Heart left ventricle (tissue), 13 donors: ENCODE measurements at regions not wholly inside any gene's neighbourhood (a gene's known extent, or its start where the extent isn't known, plus 50 kb on each side); places are given as distances from the start of the nearest gene placed in this dataset.

Experiments used
- POLR2A ChIP-seq, 2 donors: fragments of 450-650 bp; IDR thresholded peaks; one replicate each; pipeline ENCODE4 v1.6.1; 2017; ENCODE audit warnings: antibody characterized with exemption in 2 of 2, mild to moderate bottlenecking in 2 of 2, moderate library complexity in 2 of 2
- TF ChIP-seq, protein P1 (sequence below), 12 donors: fragments of 200-600 bp; sonication (generic) in 4 of 12; IDR thresholded peaks; one replicate each; pipeline versions ENCODE4 v1.5.0 to v1.8.0; 2018 to 2022; ENCODE audit warnings: antibody characterized with exemption in 12 of 12, mild to moderate bottlenecking in 5 of 12
- donor health status: ischemic (EF 13 %, LVEDD 7.1; RV severe dilation, severe dysfunction).
- donor health status: DM: no; HTN: yes; CAD: no.
- donor health status: DM: no; HTN: no; CAD: no.
- donor health status: ischemic (EF 25% LVEDD 6.9; RV normal size, moderate dysfunction).
- donor health status: ischemic (EF 25% LVEDD 5.7; RV mildly dilated, moderate dysfunction).
- donor health status: ischemic (EF 35%, LVEDD 5.7; RV mildly dilated, moderate dysfunction).
- donor health status: nonischemic (EF 11% LVEDD 7.7; RV severe dilation, severe dysfunction).
- donor health status: DM: yes; HTN: yes; CAD: no.
- donor health status: PGD.
- donor health status: ischemic (EF 29% LVEDD 5.4; RV normal size, mild dysfunction).
- donor health status: nonischemic (EF 23%, LVEDD 6.1; RV moderate dilation, normal function).

GRCh38 chr2:41873102-41874031 is 174.5 kb upstream of the PKDCC start:
- TF ChIP-seq, protein P1, sequence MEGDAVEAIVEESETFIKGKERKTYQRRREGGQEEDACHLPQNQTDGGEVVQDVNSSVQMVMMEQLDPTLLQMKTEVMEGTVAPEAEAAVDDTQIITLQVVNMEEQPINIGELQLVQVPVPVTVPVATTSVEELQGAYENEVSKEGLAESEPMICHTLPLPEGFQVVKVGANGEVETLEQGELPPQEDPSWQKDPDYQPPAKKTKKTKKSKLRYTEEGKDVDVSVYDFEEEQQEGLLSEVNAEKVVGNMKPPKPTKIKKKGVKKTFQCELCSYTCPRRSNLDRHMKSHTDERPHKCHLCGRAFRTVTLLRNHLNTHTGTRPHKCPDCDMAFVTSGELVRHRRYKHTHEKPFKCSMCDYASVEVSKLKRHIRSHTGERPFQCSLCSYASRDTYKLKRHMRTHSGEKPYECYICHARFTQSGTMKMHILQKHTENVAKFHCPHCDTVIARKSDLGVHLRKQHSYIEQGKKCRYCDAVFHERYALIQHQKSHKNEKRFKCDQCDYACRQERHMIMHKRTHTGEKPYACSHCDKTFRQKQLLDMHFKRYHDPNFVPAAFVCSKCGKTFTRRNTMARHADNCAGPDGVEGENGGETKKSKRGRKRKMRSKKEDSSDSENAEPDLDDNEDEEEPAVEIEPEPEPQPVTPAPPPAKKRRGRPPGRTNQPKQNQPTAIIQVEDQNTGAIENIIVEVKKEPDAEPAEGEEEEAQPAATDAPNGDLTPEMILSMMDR (IDR thresholded peaks at IDR 0.05) = no peak
- TF ChIP-seq POLR2A (IDR thresholded peaks at IDR 0.05) = no peak
